ENCODE measurements at regions not wholly inside any gene's neighbourhood (a gene's known extent, or its start where the extent isn't known, plus 50 kb on each side); places are given as distances from the start of the nearest gene placed in this dataset.

GRCh38 chr10:44004913-44005787 lies 356.5 kb upstream of the ZNF32 start:
- no peaks in the 10 kb centered on the region for H3K9me2 ChIP-seq
- ChIA-PET POLR2A (no interaction called here), CTCF (interaction anchor here (0.9 kb wide), 1 partner anchor 19 kb away, joined by 3 read pairs; no protein-coding TSS in a partner anchor)
- H3K79me2 ChIP-seq (ENCODE audit: insufficient read depth) = no peaks in the 10 kb centered on the region
- DNase-seq = no peak
- H3K4me1 ChIP-seq (ENCODE audit: control insufficient read depth in 1 of 2, insufficient read depth in 2 of 2, low read depth in 1 of 2, low read length in 1 of 2) = peaks cover 0 to 4% of the 10 kb centered on the region in 2 experiments; a peak in 1 of 4 replicates
- H4K20me1 ChIP-seq (ENCODE audit: insufficient read depth) = no peaks in the 10 kb centered on the region
- no peaks in the 10 kb centered on the region for H3K9me3 ChIP-seq
- H3K4me2 ChIP-seq = no peak overlapping the region
- no peaks in the 10 kb centered on the region for H3F3A ChIP-seq (replicated peaks; ENCODE audit: insufficient read depth)
- no peaks in the 10 kb centered on the region for H3K36me3 ChIP-seq (replicated peaks in 1 of 2; ENCODE audit: control insufficient read depth in 1 of 2, insufficient read depth in 2 of 2, low read length in 1 of 2)
- 76% methylated on average over 37 of the region's 43 CpGs for WGBS (ENCODE audit: low lambda C conversion rate)
- H3K27me3 ChIP-seq (ENCODE audit: insufficient read depth) = no peaks in the 10 kb centered on the region
- no peak overlapping the region for H2AFZ ChIP-seq (ENCODE audit: low read depth)
- no peak overlapping the region for H3K27ac ChIP-seq (ENCODE audit: low read depth in 2 of 2, low read length in 1 of 2)
- no peak for TF ChIP-seq RAD21 (IDR thresholded peaks at IDR 0.05; ENCODE audit: low read length)
- no peak for TF ChIP-seq MXI1 (IDR thresholded peaks at IDR 0.05; ENCODE audit: low read depth, low read length)
- no peak for TF ChIP-seq EP300 (IDR thresholded peaks at IDR 0.05; ENCODE audit: borderline replicate concordance in 1 of 2, low read depth in 1 of 2, low read length in 1 of 2)
- TF ChIP-seq JUND (IDR thresholded peaks at IDR 0.05) = no peak
- no peak for TF ChIP-seq FOXM1 (IDR thresholded peaks at IDR 0.05; ENCODE audit: low read depth)
- TF ChIP-seq USF2 (IDR thresholded peaks at IDR 0.05; ENCODE audit: borderline replicate concordance, low read depth, low read length) = no peak
- no peak for TF ChIP-seq IRF3 (IDR thresholded peaks at IDR 0.05; ENCODE audit: low read depth, low read length)
- no peak for TF ChIP-seq PBX3 (IDR thresholded peaks at IDR 0.05)
- TF ChIP-seq ZBTB33 (IDR thresholded peaks at IDR 0.05; ENCODE audit: borderline replicate concordance, low read depth) = no peak
- TF ChIP-seq EZH2phosphoT487 (IDR thresholded peaks at IDR 0.05; ENCODE audit: borderline replicate concordance, low read depth) = no peak
- no peak for TF ChIP-seq CHD2 (IDR thresholded peaks at IDR 0.05; ENCODE audit: low read length, partially characterized antibody)
- no peak for TF ChIP-seq MAX (IDR thresholded peaks at IDR 0.05; ENCODE audit: low read depth)
- no peak for TF ChIP-seq FOXJ3 (CRISPR knock-in tag; IDR thresholded peaks at IDR 0.05)
- TF ChIP-seq GATA2 (CRISPR knock-in tag; IDR thresholded peaks at IDR 0.05) = no peak
- no peak for TF ChIP-seq POLR2AphosphoS5 (IDR thresholded peaks at IDR 0.05; ENCODE audit: low read depth, low read length)
- TF ChIP-seq GABPA (IDR thresholded peaks at IDR 0.05; ENCODE audit: low read depth) = no peak
- TF ChIP-seq USF1 (IDR thresholded peaks at IDR 0.05; ENCODE audit: borderline replicate concordance, low read depth) = no peak
- no peak for TF ChIP-seq REST (IDR thresholded peaks at IDR 0.05; ENCODE audit: low read depth, low read length)
- no peak for TF ChIP-seq RCOR1 (IDR thresholded peaks at IDR 0.05; ENCODE audit: low read length)
- TF ChIP-seq TCF12 (IDR thresholded peaks at IDR 0.05) = no peak
- no peak overlapping the region for H3K9ac ChIP-seq
- no peak overlapping the region for H3K4me3 ChIP-seq (ENCODE audit: low read depth in 2 of 2, low read length in 1 of 2)
